H9 (cell line): ENCODE measurements at regions not wholly inside any gene's neighbourhood (a gene's known extent, or its start where the extent isn't known, plus 50 kb on each side); places are given as distances from the start of the nearest gene placed in this dataset.

Experiments used
- DNase-seq: peaks from one replicate; pipeline ENCODE4 v3.0.0-alpha.2; 2017
- H2AFZ ChIP-seq: one replicate; pipeline ENCODE4 v1.6.1; 2013; ENCODE audit warnings: mild to moderate bottlenecking, low read length, control low read depth, moderate library complexity
- H2AK5ac ChIP-seq: 2 replicates; pipeline ENCODE4 v1.6.1; 2013; ENCODE audit warnings: low read length, control low read depth, mixed read lengths; ENCODE audit not compliant: insufficient read length
- H2BK120ac ChIP-seq: one replicate; pipeline ENCODE4 v1.6.1; 2013; ENCODE audit warnings: low read depth, mild to moderate bottlenecking, low read length, control low read depth, inconsistent platforms; ENCODE audit not compliant: poor library complexity, severe bottlenecking
- H2BK12ac ChIP-seq: 2 replicates; pipeline ENCODE4 v1.6.1; 2013; ENCODE audit warnings: low read length, control low read depth, mixed read lengths, low read depth; ENCODE audit not compliant: insufficient read length
- H2BK15ac ChIP-seq: 2 replicates; pipeline ENCODE4 v1.6.1; 2013; ENCODE audit warnings: low read depth, low read length, control low read depth
- H2BK20ac ChIP-seq: one replicate; pipeline ENCODE4 v1.6.1; 2013; ENCODE audit warnings: low read depth, mild to moderate bottlenecking, low read length, control low read depth, inconsistent platforms; ENCODE audit not compliant: poor library complexity, severe bottlenecking
- H2BK5ac ChIP-seq: 2 replicates; pipeline ENCODE4 v1.6.1; 2013; ENCODE audit warnings: low read length, control low read depth, mixed read lengths; ENCODE audit not compliant: insufficient read length
- H3K14ac ChIP-seq: 2 replicates; pipeline ENCODE4 v1.6.1; 2013; ENCODE audit warnings: low read length, control low read depth; ENCODE audit not compliant: insufficient read depth
- H3K18ac ChIP-seq: 2 replicates; pipeline ENCODE4 v1.6.1; 2013; ENCODE audit warnings: low read depth, mild to moderate bottlenecking, mixed read lengths, low read length, control low read depth; ENCODE audit not compliant: insufficient read length
- H3K23ac ChIP-seq: 2 replicates; pipeline ENCODE4 v1.6.1; 2013; ENCODE audit warnings: low read length, control low read depth, mixed read lengths, low read depth; ENCODE audit not compliant: insufficient read length
- H3K23me2 ChIP-seq: 2 replicates; pipeline ENCODE4 v1.6.1; 2013; ENCODE audit warnings: low read depth, mild to moderate bottlenecking, mixed read lengths, low read length, control low read depth; ENCODE audit not compliant: insufficient read length, poor library complexity, severe bottlenecking
- H3K27ac ChIP-seq: 2 replicates; pipeline ENCODE4 v1.5.1; 2013; ENCODE audit warnings: low read length, control low read depth, mixed read lengths, low read depth; ENCODE audit not compliant: insufficient read length
- H3K27me3 ChIP-seq: 2 replicates; pipeline ENCODE4 v1.6.1; 2013; ENCODE audit warnings: low read length, control low read depth, inconsistent platforms; ENCODE audit not compliant: insufficient read depth
- H3K4ac ChIP-seq: 2 replicates; pipeline ENCODE4 v1.6.1; 2013; ENCODE audit warnings: low read depth, mild to moderate bottlenecking, control low read depth, inconsistent platforms, low read length, moderate library complexity
- H3K4me1 ChIP-seq: 2 replicates; pipeline ENCODE4 v1.6.1; 2013; ENCODE audit warnings: low read length, control low read depth, inconsistent platforms; ENCODE audit not compliant: insufficient read depth
- H3K4me2 ChIP-seq: 2 replicates; pipeline ENCODE4 v1.6.1; 2013; ENCODE audit warnings: low read length, control low read depth, mixed read lengths; ENCODE audit not compliant: insufficient read length, insufficient read depth
- H3K56ac ChIP-seq: 2 replicates; pipeline ENCODE4 v1.6.1; 2013; ENCODE audit warnings: low read depth, mild to moderate bottlenecking, mixed read lengths, low read length, control low read depth; ENCODE audit not compliant: insufficient read length
- H3K79me1 ChIP-seq: 2 replicates; pipeline ENCODE4 v1.6.1; 2013; ENCODE audit warnings: low read depth, mild to moderate bottlenecking, moderate library complexity, low read length, control low read depth, inconsistent platforms; ENCODE audit not compliant: insufficient read depth, poor library complexity, severe bottlenecking
- H3K79me2 ChIP-seq: 2 replicates; pipeline ENCODE4 v1.6.1; 2013; ENCODE audit warnings: low read length, control low read depth, inconsistent platforms; ENCODE audit not compliant: insufficient read depth
- H3K9ac ChIP-seq: 2 replicates; pipeline ENCODE4 v1.6.1; 2013; ENCODE audit warnings: low read length, control low read depth, mixed read lengths; ENCODE audit not compliant: insufficient read length; ENCODE audit errors: extremely low read depth
- H3K9me3 ChIP-seq: one replicate; pipeline ENCODE4 v1.6.1; 2013; ENCODE audit warnings: low read depth, low read length, inconsistent platforms; ENCODE audit not compliant: control insufficient read depth
- H3T11ph ChIP-seq: one replicate; pipeline ENCODE4 v1.6.1; 2013; ENCODE audit warnings: mild to moderate bottlenecking, low read length, control low read depth, inconsistent platforms
- H4K20me1 ChIP-seq: one replicate; pipeline ENCODE4 v1.6.1; 2013; ENCODE audit not compliant: control insufficient read depth, insufficient read length, insufficient read depth
- H4K5ac ChIP-seq: 2 replicates; pipeline ENCODE4 v1.6.1; 2013; ENCODE audit warnings: low read depth, mild to moderate bottlenecking, mixed read lengths, low read length, control low read depth; ENCODE audit not compliant: insufficient read length
- H4K8ac ChIP-seq: replicated peaks from 2 replicates; pipeline ENCODE4 v1.6.1; 2013; ENCODE audit warnings: low read length, control low read depth, mixed read lengths, low read depth; ENCODE audit not compliant: insufficient read length
- H4K91ac ChIP-seq: 2 replicates; pipeline ENCODE4 v1.6.1; 2013; ENCODE audit warnings: low read depth, mild to moderate bottlenecking, moderate library complexity, mixed read lengths, low read length, control low read depth; ENCODE audit not compliant: insufficient read length
- H3K27ac Mint-ChIP-seq, 3 experiments: 2 replicates in 2 of 3; 3 replicates in 1 of 3; pipeline ENCODE4 v1.8.0; 2020 to 2021; ENCODE audit warnings: mixed read lengths in 3 of 3, mild to moderate bottlenecking in 1 of 3, moderate library complexity in 1 of 3
- H3K27me3 Mint-ChIP-seq: 2 replicates; pipeline ENCODE4 v1.8.0; 2021; ENCODE audit warnings: low read depth, mild to moderate bottlenecking, moderate library complexity, mixed read lengths
- H3K36me3 Mint-ChIP-seq, 3 experiments: 2 replicates in 2 of 3; 3 replicates in 1 of 3; pipeline ENCODE4 v1.8.0; 2020 to 2021; ENCODE audit warnings: low read depth in 3 of 3, mixed read lengths in 3 of 3; ENCODE audit not compliant: insufficient read depth in 1 of 3
- H3K4me1 Mint-ChIP-seq, 2 experiments: 2 replicates each; pipeline ENCODE4 v1.8.0; 2020; ENCODE audit warnings: mixed read lengths in 2 of 2
- H3K4me3 Mint-ChIP-seq, 2 experiments: 2 replicates in 1 of 2; 3 replicates in 1 of 2; pipeline ENCODE4 v1.8.0; 2020 to 2021; ENCODE audit warnings: mild to moderate bottlenecking in 2 of 2, mixed read lengths in 2 of 2, moderate library complexity in 1 of 2
- H3K9me3 Mint-ChIP-seq, 2 experiments: 2 replicates in 1 of 2; 3 replicates in 1 of 2; pipeline ENCODE4 v1.8.0; 2020; ENCODE audit warnings: mild to moderate bottlenecking in 2 of 2, mixed read lengths in 2 of 2, moderate library complexity in 1 of 2
- CTCF ChIP-seq: fragments of 200-600 bp; sonication (generic); conservative IDR thresholded peaks from 3 replicates; pipeline ENCODE4 v1.8.0; 2021; ENCODE audit warnings: antibody characterized with exemption, mild to moderate bottlenecking
- WGBS: extraction: QIAGEN DNeasy Blood & Tissue Kit; methylation state at CpG from one replicate; pipeline ENCODE4 v1.1.7; 2013; ENCODE audit warnings: missing lambda C conversion rate, low lambda C conversion rate, mixed read lengths; ENCODE audit not compliant: insufficient read length; ENCODE audit errors: extremely low coverage; 5-methylcytosine and 5-hydroxymethylcytosine counted together

GRCh38 chr6:134521116-134521501, 203.2 kb upstream of the SGK1 start:
- Histone ChIP-seq H3K9ac (no peak overlapping the region), H2BK120ac (no peak overlapping the region), H2AK5ac (no peak overlapping the region), H3K27me3 (no peaks in the 10 kb centered on the region), H4K20me1 (no peaks in the 10 kb centered on the region), H4K5ac (no peak overlapping the region), H3K4me2 (no peak overlapping the region), H3K23me2 (no peaks in the 10 kb centered on the region), H3K18ac (no peak overlapping the region), H3K56ac (no peak overlapping the region), H3K9me3 (no peaks in the 10 kb centered on the region), H2BK12ac (no peak overlapping the region), H4K8ac (no peak overlapping the region), H3K4me1 (peaks cover 2% of the 10 kb centered on the region; the same call in 1 of the 2 replicates), H3K79me2 (no peaks in the 10 kb centered on the region), H3K27ac (no peak overlapping the region), H3K23ac (no peak overlapping the region), H2BK20ac (no peak overlapping the region), H4K91ac (no peak overlapping the region), H2AFZ (no peak overlapping the region), H3K14ac (no peak overlapping the region), H3K4ac (no peak overlapping the region), H3T11ph (no peak overlapping the region), H2BK5ac (no peak overlapping the region), H3K79me1 (no peaks in the 10 kb centered on the region), H2BK15ac (no peak overlapping the region)
- no peaks in the 10 kb centered on the region for H3K36me3 Mint-ChIP-seq
- no peaks in the 10 kb centered on the region for H3K27me3 Mint-ChIP-seq
- H3K4me1 Mint-ChIP-seq: peaks cover 21 to 25% of the 10 kb centered on the region in 2 experiments
- no peak for DNase-seq
- H3K9me3 Mint-ChIP-seq: no peaks in the 10 kb centered on the region
- no peak overlapping the region for H3K4me3 Mint-ChIP-seq
- TF ChIP-seq CTCF: no peak
- no peak overlapping the region; a peak in 2 of 7 replicates for H3K27ac Mint-ChIP-seq
- no CpG with 5 or more reads among the region's 3 CpGs for WGBS
